Panc1 (cell line): ENCODE measurements at regions not wholly inside any gene's neighbourhood (a gene's known extent, or its start where the extent isn't known, plus 50 kb on each side); places are given as distances from the start of the nearest gene placed in this dataset.

Experiments used
- POLR2AphosphoS5 ChIP-seq: IDR thresholded peaks from 2 replicates; pipeline ENCODE4 v1.6.1; 2012; ENCODE audit warnings: mild to moderate bottlenecking, low read depth, low read length, moderate library complexity
- SIN3A ChIP-seq: IDR thresholded peaks from 2 replicates; pipeline ENCODE4 v1.6.1; 2012; ENCODE audit warnings: low read depth, mild to moderate bottlenecking, low read length, moderate library complexity, borderline replicate concordance; ENCODE audit not compliant: insufficient read depth
- TCF7L2 ChIP-seq: IDR thresholded peaks from 2 replicates; pipeline ENCODE4 v1.6.1; 2011; ENCODE audit warnings: mild to moderate bottlenecking, low read depth, low read length, inconsistent platforms
- TF ChIP-seq, protein P1 (sequence below): fragments of 450-650 bp; IDR thresholded peaks from 2 replicates; pipeline ENCODE4 v1.5.1; 2017; ENCODE audit warnings: mild to moderate bottlenecking
- TF ChIP-seq, protein P2 (sequence below), 2 experiments: IDR thresholded peaks; 2 replicates each; pipeline ENCODE4 v1.6.1; 2011 to 2012; ENCODE audit warnings: low read depth in 2 of 2, control low read depth in 1 of 2, low read length in 1 of 2, mild to moderate bottlenecking in 1 of 2, moderate library complexity in 1 of 2; ENCODE audit not compliant: insufficient read depth in 1 of 2

DNA sequence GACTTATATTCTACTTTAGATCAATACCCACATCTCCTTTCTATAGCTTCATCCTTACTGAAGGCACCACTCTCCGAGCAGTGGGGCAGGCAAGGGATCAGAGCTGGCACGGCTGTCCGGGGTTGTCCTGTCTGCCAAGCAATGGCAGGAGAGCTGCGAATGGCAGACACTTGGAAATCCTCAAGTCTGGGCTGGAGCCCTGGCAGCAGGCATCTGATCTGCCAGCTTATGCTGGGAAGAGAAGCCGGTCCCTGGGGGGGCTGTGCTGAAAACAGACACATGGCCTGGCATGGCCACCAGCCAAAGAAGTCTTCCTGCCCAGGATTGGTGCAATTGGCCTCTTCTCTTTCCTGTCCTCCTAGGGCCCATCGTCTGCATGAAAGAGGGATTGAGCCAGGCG, 280.2 kb upstream of the PWP1 start:
- TF ChIP-seq, protein P1, sequence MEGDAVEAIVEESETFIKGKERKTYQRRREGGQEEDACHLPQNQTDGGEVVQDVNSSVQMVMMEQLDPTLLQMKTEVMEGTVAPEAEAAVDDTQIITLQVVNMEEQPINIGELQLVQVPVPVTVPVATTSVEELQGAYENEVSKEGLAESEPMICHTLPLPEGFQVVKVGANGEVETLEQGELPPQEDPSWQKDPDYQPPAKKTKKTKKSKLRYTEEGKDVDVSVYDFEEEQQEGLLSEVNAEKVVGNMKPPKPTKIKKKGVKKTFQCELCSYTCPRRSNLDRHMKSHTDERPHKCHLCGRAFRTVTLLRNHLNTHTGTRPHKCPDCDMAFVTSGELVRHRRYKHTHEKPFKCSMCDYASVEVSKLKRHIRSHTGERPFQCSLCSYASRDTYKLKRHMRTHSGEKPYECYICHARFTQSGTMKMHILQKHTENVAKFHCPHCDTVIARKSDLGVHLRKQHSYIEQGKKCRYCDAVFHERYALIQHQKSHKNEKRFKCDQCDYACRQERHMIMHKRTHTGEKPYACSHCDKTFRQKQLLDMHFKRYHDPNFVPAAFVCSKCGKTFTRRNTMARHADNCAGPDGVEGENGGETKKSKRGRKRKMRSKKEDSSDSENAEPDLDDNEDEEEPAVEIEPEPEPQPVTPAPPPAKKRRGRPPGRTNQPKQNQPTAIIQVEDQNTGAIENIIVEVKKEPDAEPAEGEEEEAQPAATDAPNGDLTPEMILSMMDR, result no peak
- TF ChIP-seq, protein P2, sequence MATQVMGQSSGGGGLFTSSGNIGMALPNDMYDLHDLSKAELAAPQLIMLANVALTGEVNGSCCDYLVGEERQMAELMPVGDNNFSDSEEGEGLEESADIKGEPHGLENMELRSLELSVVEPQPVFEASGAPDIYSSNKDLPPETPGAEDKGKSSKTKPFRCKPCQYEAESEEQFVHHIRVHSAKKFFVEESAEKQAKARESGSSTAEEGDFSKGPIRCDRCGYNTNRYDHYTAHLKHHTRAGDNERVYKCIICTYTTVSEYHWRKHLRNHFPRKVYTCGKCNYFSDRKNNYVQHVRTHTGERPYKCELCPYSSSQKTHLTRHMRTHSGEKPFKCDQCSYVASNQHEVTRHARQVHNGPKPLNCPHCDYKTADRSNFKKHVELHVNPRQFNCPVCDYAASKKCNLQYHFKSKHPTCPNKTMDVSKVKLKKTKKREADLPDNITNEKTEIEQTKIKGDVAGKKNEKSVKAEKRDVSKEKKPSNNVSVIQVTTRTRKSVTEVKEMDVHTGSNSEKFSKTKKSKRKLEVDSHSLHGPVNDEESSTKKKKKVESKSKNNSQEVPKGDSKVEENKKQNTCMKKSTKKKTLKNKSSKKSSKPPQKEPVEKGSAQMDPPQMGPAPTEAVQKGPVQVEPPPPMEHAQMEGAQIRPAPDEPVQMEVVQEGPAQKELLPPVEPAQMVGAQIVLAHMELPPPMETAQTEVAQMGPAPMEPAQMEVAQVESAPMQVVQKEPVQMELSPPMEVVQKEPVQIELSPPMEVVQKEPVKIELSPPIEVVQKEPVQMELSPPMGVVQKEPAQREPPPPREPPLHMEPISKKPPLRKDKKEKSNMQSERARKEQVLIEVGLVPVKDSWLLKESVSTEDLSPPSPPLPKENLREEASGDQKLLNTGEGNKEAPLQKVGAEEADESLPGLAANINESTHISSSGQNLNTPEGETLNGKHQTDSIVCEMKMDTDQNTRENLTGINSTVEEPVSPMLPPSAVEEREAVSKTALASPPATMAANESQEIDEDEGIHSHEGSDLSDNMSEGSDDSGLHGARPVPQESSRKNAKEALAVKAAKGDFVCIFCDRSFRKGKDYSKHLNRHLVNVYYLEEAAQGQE (IDR thresholded peaks at IDR 0.05; ENCODE audit: insufficient read depth in 1 of 2, low read depth in 2 of 2, low read length in 1 of 2), result no peak
- TF ChIP-seq POLR2AphosphoS5 (no peak), SIN3A (no peak), TCF7L2 (no peak)
